Common myeloid progenitor, CD34-positive (primary cell): ENCODE measurements at regions not wholly inside any gene's neighbourhood (a gene's known extent, or its start where the extent isn't known, plus 50 kb on each side); places are given as distances from the start of the nearest gene placed in this dataset.

ENCODE experiments used
- CTCF ChIA-PET: fragments of 350-600 bp; sonication (Branson Sonifier 250); formaldehyde crosslinking; loops from one replicate; lab custom pipeline; 2021; ENCODE audit warnings: antibody characterized with exemption; lab: Charles Lee
- POLR2A ChIA-PET: fragments of 350-600 bp; sonication (Branson Sonifier 250); formaldehyde crosslinking; loops from one replicate; lab custom pipeline; 2021; ENCODE audit warnings: antibody characterized with exemption; lab: Charles Lee
- DNase-seq, 3 donors: peaks; one replicate each; pipeline versions ENCODE4 v3.0.0 to v3.0.0-alpha.2; 2013
- H3K27ac ChIP-seq, 2 experiments: 1 replicate in 1 of 2; 2 replicates in 1 of 2; pipeline ENCODE4 v1.7.0; 2013; ENCODE audit warnings: inconsistent platforms in 2 of 2, low read length in 2 of 2, mild to moderate bottlenecking in 2 of 2, low read depth in 1 of 2, moderate library complexity in 1 of 2; ENCODE audit not compliant: severe bottlenecking in 2 of 2, insufficient read depth in 1 of 2, poor library complexity in 1 of 2
- H3K27me3 ChIP-seq, 5 experiments: replicated peaks in 2 of 5; 1 replicate in 3 of 5; 2 replicates in 2 of 5; pipeline versions ENCODE4 v1.6.1 to v1.7.0; 2013; ENCODE audit warnings: low read length in 4 of 5, mild to moderate bottlenecking in 2 of 5, moderate library complexity in 2 of 5, inconsistent platforms in 1 of 5; ENCODE audit not compliant: insufficient read depth in 5 of 5, control insufficient read depth in 4 of 5
- H3K36me3 ChIP-seq, 4 experiments: 1 replicate in 2 of 4; 2 replicates in 2 of 4; pipeline versions ENCODE4 v1.6.1 to v1.7.0; 2013; ENCODE audit warnings: low read length in 3 of 4, control low read depth in 1 of 4, mild to moderate bottlenecking in 1 of 4; ENCODE audit not compliant: control insufficient read depth in 4 of 4, insufficient read depth in 4 of 4
- H3K4me1 ChIP-seq, 4 experiments: 1 replicate in 3 of 4; 2 replicates in 1 of 4; pipeline versions ENCODE4 v1.6.1 to v1.7.1; 2013; ENCODE audit warnings: low read length in 3 of 4, mild to moderate bottlenecking in 3 of 4, control low read depth in 1 of 4, inconsistent platforms in 1 of 4, moderate library complexity in 1 of 4; ENCODE audit not compliant: control insufficient read depth in 4 of 4, insufficient read depth in 4 of 4; ENCODE audit errors: control extremely low read depth in 1 of 4
- H3K4me3 ChIP-seq, 7 experiments: 1 replicate in 4 of 7; 2 replicates in 3 of 7; pipeline versions ENCODE4 v1.5.1 to v1.7.0; 2013; ENCODE audit warnings: mild to moderate bottlenecking in 7 of 7, low read length in 6 of 7, moderate library complexity in 6 of 7, inconsistent platforms in 2 of 7, low read depth in 2 of 7, control low read depth in 1 of 7; ENCODE audit not compliant: insufficient read depth in 4 of 7, control insufficient read depth in 1 of 7; ENCODE audit errors: extremely low read depth in 1 of 7
- H3K9me3 ChIP-seq, 5 experiments: 1 replicate in 4 of 5; 2 replicates in 1 of 5; pipeline versions ENCODE4 v1.6.1 to v1.7.1; 2013; ENCODE audit warnings: low read length in 4 of 5, mild to moderate bottlenecking in 2 of 5, inconsistent platforms in 1 of 5, low read depth in 1 of 5, moderate library complexity in 1 of 5; ENCODE audit not compliant: control insufficient read depth in 4 of 5, insufficient read depth in 2 of 5; ENCODE audit errors: control extremely low read depth in 1 of 5
- WGBS: methylation state at CpG from one replicate; pipeline ENCODE4 v1.1.5; 2013; ENCODE audit not compliant: insufficient coverage; 5-methylcytosine and 5-hydroxymethylcytosine counted together

DNA sequence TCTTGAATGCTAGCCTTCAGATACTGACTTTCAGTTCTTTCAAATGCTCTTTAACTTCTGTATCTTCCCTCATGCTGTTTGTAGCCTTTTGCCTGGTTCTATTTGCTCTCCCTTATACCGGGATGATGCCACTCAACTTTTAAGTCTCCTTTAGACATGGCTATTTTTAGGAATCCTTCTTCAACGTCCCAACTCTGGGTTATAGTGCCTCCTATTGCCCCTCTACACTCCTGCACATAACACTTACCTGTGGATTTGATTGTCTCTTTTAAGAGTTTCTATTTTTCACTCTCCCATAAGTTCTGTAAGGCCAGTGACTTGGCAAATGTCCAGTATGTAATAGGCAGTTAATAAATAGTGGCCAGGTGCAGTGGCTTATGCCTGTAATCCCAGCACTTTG, 343.0 kb downstream of the KLF5 start:
- ChIA-PET POLR2A (no interaction called here), CTCF (no interaction called here)
- DNase-seq = no peak
- Histone ChIP-seq H3K27ac (no peak overlapping the region), H3K27me3 (no peaks in the 10 kb centered on the region), H3K9me3 (no peaks in the 10 kb centered on the region), H3K4me1 (peaks cover 0 to 8% (median under 1%) of the 10 kb centered on the region in 4 experiments), H3K4me3 (no peak overlapping the region), H3K36me3 (no peaks in the 10 kb centered on the region)
- WGBS = 100% methylated on average over 1 of the region's 2 CpGs

DNA sequence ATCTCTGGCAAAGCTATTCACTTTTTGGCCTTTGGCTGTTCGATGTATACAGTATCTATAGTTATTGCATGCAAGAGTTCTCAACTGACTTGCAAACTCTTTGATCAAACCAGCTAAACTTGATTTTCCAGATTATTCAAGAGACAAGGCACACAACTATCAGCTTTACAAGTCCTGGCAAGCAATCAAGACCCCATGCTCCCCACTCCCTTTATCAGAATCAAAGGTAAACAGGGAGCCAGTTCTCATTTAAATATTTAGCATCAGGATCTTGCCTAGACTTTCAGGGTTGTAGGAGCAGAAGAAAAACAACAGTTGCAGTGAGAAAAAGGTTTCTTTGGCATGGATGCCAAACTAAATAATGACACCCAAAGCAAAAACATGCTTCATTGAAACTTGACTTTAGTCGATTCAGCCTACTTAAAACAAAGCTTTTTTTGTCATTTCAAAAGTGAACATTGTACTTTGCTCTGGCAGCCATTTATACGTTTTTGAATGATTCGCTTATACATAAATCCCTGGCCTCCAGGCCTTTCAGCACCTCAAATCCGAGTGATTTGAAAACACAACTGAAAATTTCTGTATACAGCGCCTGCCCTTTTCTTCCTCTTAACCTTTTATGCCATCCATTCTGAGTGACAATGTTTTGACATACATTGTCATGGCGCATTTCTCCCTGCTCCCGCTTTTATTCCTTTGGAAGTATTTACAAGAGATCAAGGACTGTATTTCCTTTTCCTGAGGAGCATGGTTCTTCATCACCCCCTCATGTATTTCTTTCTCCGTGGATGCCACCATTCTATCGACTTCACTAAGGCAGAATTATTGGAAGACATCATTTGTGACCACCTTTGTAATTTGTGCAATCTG, 340.8 kb downstream of the KLF5 start:
- H3K4me1 ChIP-seq = peaks cover 0 to 8% (median under 1%) of the 10 kb centered on the region in 4 experiments
- no peaks in the 10 kb centered on the region for H3K27me3 ChIP-seq
- no peak overlapping the region for H3K4me3 ChIP-seq
- no peak for DNase-seq
- WGBS = 98% methylated on average over 7 of the region's 10 CpGs
- H3K36me3 ChIP-seq = no peaks in the 10 kb centered on the region
- no peak overlapping the region for H3K27ac ChIP-seq
- ChIA-PET CTCF (no interaction called here), POLR2A (no interaction called here)
- no peaks in the 10 kb centered on the region for H3K9me3 ChIP-seq

GRCh38 chr13:73397496-73398305, 338.9 kb downstream of the KLF5 start:
- Histone ChIP-seq H3K27me3 (no peaks in the 10 kb centered on the region), H3K36me3 (no peaks in the 10 kb centered on the region), H3K4me1 (no peaks in the 10 kb centered on the region), H3K9me3 (no peaks in the 10 kb centered on the region), H3K4me3 (no peak overlapping the region), H3K27ac (no peak overlapping the region)
- CTCF ChIA-PET = no interaction called here
- POLR2A ChIA-PET = no interaction called here
- WGBS = 100% methylated on average over 7 of the region's 8 CpGs
- no peak for DNase-seq

GRCh38 chr13:73394066-73394465, 335.3 kb downstream of the KLF5 start:
- no peaks in the 10 kb centered on the region for H3K36me3 ChIP-seq
- H3K27ac ChIP-seq = no peak overlapping the region
- H3K9me3 ChIP-seq = peaks cover 0 to 6% (median 0%) of the 10 kb centered on the region in 5 experiments
- no peak overlapping the region for H3K4me3 ChIP-seq
- H3K27me3 ChIP-seq = no peaks in the 10 kb centered on the region
- no peaks in the 10 kb centered on the region for H3K4me1 ChIP-seq
- no peak for DNase-seq
- CTCF ChIA-PET = interaction anchor here (0.9 kb wide), 1 partner anchor 316 kb away, joined by 3 read pairs; no protein-coding TSS in a partner anchor
- POLR2A ChIA-PET = interaction anchor here (0.7 kb wide), 1 partner anchor 461 kb away, joined by 3 read pairs; no protein-coding TSS in a partner anchor

DNA sequence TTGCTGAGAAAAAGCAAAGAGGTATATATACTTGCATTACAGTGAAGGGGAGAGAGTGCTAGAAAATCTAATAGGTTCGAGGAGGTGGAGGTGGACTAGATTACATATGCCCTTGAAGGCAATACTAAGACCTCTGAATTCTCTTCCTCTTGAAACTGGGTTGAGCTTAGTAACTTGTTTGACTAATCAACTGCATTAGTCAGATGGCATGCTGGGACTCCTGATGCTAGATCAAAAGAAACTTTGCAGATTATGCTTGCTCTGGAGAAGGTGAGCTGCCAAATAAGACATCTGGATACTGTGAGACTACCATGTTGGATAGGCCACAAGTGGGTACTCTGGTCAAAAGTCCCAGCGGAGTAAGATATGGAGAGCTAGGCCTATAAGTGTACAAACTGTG, 331.3 kb downstream of the KLF5 start:
- DNase-seq = no peak
- Histone ChIP-seq H3K9me3 (peaks cover 0 to 6% (median 0%) of the 10 kb centered on the region in 5 experiments), H3K27ac (no peak overlapping the region), H3K36me3 (no peaks in the 10 kb centered on the region), H3K4me3 (no peak overlapping the region), H3K4me1 (no peaks in the 10 kb centered on the region), H3K27me3 (no peaks in the 10 kb centered on the region)
- ChIA-PET CTCF (interaction anchor here (0.6 kb wide), 1 partner anchor 1188 kb away, joined by 4 read pairs; no protein-coding TSS in a partner anchor), POLR2A (interaction anchor here (0.6 kb wide), 1 partner anchor 424 kb away, joined by 3 read pairs; no protein-coding TSS in a partner anchor)
- WGBS = 92% methylated on average over 1 of the region's 2 CpGs

DNA sequence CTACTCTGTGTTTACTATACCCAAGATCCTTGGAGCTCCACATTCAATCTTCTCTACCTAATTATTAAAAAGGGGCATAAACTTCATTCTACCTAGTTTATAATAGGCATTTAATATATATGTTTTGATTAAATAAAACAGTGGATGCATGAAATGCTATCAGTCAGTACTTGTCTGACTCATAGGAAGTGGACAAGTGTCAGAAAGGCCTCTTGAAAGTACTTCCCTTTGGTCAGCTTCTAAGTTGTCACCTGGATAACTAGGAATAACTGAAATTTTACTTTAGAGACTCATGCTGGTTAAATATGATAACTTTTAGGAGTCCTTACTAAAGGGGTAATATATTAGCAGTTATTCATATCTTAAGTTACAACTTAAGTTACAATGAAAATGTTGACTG, 329.8 kb downstream of the KLF5 start:
- Histone ChIP-seq H3K27ac (no peak overlapping the region), H3K36me3 (no peaks in the 10 kb centered on the region), H3K4me1 (no peaks in the 10 kb centered on the region), H3K4me3 (no peak overlapping the region), H3K9me3 (peaks cover 0 to 6% (median 0%) of the 10 kb centered on the region in 5 experiments), H3K27me3 (no peaks in the 10 kb centered on the region)
- no peak for DNase-seq
- POLR2A ChIA-PET = no interaction called here
- CTCF ChIA-PET = no interaction called here

DNA sequence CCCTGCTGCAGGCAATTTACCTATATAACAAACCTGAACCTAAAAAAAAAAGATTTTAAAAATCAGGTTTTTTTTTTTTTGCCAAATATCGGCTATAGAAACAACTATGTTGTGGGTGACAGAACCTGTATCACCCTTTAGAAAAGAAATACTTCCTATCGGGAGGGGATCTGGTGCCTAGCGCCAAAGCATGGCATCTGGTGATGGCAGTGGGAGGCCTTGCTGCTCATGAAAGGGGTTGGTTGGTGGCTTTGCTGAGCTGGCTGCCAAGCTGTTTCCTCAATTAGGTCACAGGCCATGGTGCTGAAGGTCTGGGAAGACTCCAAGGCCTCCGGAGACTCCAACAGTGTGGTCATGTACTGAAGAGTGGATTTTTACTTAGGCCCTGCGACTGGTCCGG, 328.5 kb downstream of the KLF5 start:
- 94% methylated on average over 6 of the region's 6 CpGs for WGBS
- H3K27me3 ChIP-seq = no peaks in the 10 kb centered on the region
- CTCF ChIA-PET = no interaction called here
- H3K9me3 ChIP-seq = peaks cover 0 to 6% (median 0%) of the 10 kb centered on the region in 5 experiments
- no peak for DNase-seq
- H3K4me1 ChIP-seq = no peaks in the 10 kb centered on the region
- H3K36me3 ChIP-seq = no peaks in the 10 kb centered on the region
- POLR2A ChIA-PET = interaction anchor here (0.6 kb wide), 1 partner anchor 209 kb away, joined by 3 read pairs; no protein-coding TSS in a partner anchor
- no peak overlapping the region for H3K27ac ChIP-seq
- H3K4me3 ChIP-seq = no peak overlapping the region
